ENCODE measurements at regions not wholly inside any gene's neighbourhood (a gene's known extent, or its start where the extent isn't known, plus 50 kb on each side); places are given as distances from the start of the nearest gene placed in this dataset.

DNA sequence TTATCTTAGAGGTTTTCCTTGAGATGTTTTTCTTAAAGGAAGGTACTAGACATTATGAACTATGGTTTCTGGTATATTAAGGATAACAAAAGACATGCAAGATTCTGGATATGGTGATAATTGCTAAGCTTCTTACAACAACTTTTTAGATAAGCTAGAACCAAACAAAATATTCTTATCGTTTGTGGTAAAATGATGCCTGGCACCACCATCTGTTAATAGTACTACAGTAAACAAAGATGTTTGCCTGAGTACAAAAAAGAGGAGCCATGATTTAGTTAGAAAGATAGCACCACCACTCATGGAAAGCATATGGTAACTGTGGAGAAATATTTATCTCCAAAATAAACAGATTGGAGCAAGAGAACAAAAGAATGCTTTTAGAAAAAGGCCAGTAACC is 747.3 kb downstream of the COL12A1 start:
- no peaks in the 10 kb centered on the region for H3K79me2 ChIP-seq (ENCODE audit: insufficient read depth, low read length)

DNA sequence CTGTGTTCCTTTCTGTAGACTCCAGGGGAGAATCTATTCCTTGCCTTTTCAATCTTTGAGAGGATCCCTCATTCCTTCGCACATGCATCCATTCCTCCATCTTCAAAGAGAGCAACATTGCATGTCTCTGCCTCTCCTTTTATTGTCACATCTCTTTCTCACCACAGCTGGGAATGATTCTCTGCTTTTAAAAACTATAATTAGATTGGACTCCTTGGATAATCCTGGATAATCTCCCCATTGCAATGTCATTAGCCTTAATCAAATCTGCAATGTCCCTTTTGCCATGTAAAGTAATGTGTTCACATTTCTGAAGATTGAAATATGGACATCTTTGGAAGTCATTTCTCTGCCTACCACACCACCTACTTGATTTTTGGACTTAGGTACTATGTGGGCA is 750.1 kb downstream of the COL12A1 start:
- Histone ChIP-seq H3K9me2 (ENCODE audit: low read depth, low read length) (no peaks in the 10 kb centered on the region), H3K4me2 (ENCODE audit: low read length) (no peak overlapping the region), H3K4me3 (ENCODE audit: low read depth, low read length, poor library complexity, severe bottlenecking) (no peak overlapping the region), H3F3A (ENCODE audit: insufficient read depth, low read length) (no peaks in the 10 kb centered on the region), H3K9ac (ENCODE audit: low read length) (no peak overlapping the region), H4K20me1 (ENCODE audit: insufficient read depth, low read length) (no peaks in the 10 kb centered on the region), H3K4me1 (ENCODE audit: insufficient read depth, low read length, severe bottlenecking) (no peaks in the 10 kb centered on the region), H3K79me2 (ENCODE audit: insufficient read depth, low read length) (no peaks in the 10 kb centered on the region), H3K9me3 (ENCODE audit: low read length) (no peaks in the 10 kb centered on the region), H2AFZ (ENCODE audit: low read length) (no peak overlapping the region), H3K27ac (ENCODE audit: low read depth, low read length, poor library complexity, severe bottlenecking) (no peak overlapping the region), H3K27me3 (ENCODE audit: insufficient read depth, low read length) (no peaks in the 10 kb centered on the region), H3K36me3 (ENCODE audit: insufficient read depth, low read length) (no peaks in the 10 kb centered on the region)
- TF ChIP-seq EZH2 (IDR thresholded peaks at IDR 0.05; ENCODE audit: borderline replicate concordance, low read length) = no peak
- TF ChIP-seq, protein P1, sequence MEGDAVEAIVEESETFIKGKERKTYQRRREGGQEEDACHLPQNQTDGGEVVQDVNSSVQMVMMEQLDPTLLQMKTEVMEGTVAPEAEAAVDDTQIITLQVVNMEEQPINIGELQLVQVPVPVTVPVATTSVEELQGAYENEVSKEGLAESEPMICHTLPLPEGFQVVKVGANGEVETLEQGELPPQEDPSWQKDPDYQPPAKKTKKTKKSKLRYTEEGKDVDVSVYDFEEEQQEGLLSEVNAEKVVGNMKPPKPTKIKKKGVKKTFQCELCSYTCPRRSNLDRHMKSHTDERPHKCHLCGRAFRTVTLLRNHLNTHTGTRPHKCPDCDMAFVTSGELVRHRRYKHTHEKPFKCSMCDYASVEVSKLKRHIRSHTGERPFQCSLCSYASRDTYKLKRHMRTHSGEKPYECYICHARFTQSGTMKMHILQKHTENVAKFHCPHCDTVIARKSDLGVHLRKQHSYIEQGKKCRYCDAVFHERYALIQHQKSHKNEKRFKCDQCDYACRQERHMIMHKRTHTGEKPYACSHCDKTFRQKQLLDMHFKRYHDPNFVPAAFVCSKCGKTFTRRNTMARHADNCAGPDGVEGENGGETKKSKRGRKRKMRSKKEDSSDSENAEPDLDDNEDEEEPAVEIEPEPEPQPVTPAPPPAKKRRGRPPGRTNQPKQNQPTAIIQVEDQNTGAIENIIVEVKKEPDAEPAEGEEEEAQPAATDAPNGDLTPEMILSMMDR (IDR thresholded peaks at IDR 0.05; ENCODE audit: low read length) = no peak

More for the DNA sequence above, 747.3 kb downstream of the COL12A1 start:
- H3K27ac ChIP-seq (ENCODE audit: low read depth, low read length, poor library complexity, severe bottlenecking) = no peak overlapping the region
- H3K4me2 ChIP-seq (ENCODE audit: low read length) = no peak overlapping the region
- no peaks in the 10 kb centered on the region for H3K27me3 ChIP-seq (ENCODE audit: insufficient read depth, low read length)
- H3K36me3 ChIP-seq (ENCODE audit: insufficient read depth, low read length) = no peaks in the 10 kb centered on the region
- no peaks in the 10 kb centered on the region for H3K9me2 ChIP-seq (ENCODE audit: low read depth, low read length)
- no peak for TF ChIP-seq EZH2 (IDR thresholded peaks at IDR 0.05; ENCODE audit: borderline replicate concordance, low read length)
- TF ChIP-seq, protein P1 (IDR thresholded peaks at IDR 0.05; ENCODE audit: low read length) = no peak
- no peaks in the 10 kb centered on the region for H3F3A ChIP-seq (ENCODE audit: insufficient read depth, low read length)
- no peak overlapping the region for H3K4me3 ChIP-seq (ENCODE audit: low read depth, low read length, poor library complexity, severe bottlenecking)
- no peaks in the 10 kb centered on the region for H4K20me1 ChIP-seq (ENCODE audit: insufficient read depth, low read length)
- no peaks in the 10 kb centered on the region for H3K9me3 ChIP-seq (ENCODE audit: low read length)
- no peaks in the 10 kb centered on the region for H3K4me1 ChIP-seq (ENCODE audit: insufficient read depth, low read length, severe bottlenecking)
- H2AFZ ChIP-seq (ENCODE audit: low read length) = no peak overlapping the region
- H3K9ac ChIP-seq (ENCODE audit: low read length) = no peak overlapping the region

DNA sequence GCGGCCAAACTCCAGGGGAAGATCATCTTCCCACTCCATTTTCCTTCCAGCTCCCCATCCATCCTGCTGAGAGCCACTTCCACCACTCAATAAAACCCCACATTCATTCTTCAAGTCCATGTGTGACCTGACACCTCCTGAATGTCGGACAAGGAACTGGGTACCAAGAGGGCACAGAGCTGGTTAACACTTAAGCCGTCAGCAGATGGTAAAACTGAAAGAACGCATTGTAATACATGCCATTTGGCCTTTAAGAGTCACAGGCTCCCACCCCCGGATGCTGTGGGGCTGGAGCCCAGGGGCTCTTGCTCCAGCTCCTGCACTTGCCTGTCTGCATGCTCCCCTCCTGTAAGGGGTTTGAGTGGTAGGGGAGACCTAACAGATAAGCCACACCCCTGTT is 753.9 kb downstream of the COL12A1 start:
- Histone ChIP-seq H4K20me1 (ENCODE audit: insufficient read depth, low read length) (no peaks in the 10 kb centered on the region), H3K9me3 (ENCODE audit: low read length) (no peaks in the 10 kb centered on the region), H3K9me2 (ENCODE audit: low read depth, low read length) (no peaks in the 10 kb centered on the region), H2AFZ (ENCODE audit: low read length) (no peak overlapping the region), H3K36me3 (ENCODE audit: insufficient read depth, low read length) (no peaks in the 10 kb centered on the region), H3K4me1 (ENCODE audit: insufficient read depth, low read length, severe bottlenecking) (no peaks in the 10 kb centered on the region), H3K27ac (ENCODE audit: low read depth, low read length, poor library complexity, severe bottlenecking) (no peak overlapping the region), H3K4me2 (ENCODE audit: low read length) (no peak overlapping the region), H3K4me3 (ENCODE audit: low read depth, low read length, poor library complexity, severe bottlenecking) (no peak overlapping the region), H3F3A (ENCODE audit: insufficient read depth, low read length) (no peaks in the 10 kb centered on the region), H3K9ac (ENCODE audit: low read length) (no peak overlapping the region), H3K27me3 (ENCODE audit: insufficient read depth, low read length) (no peaks in the 10 kb centered on the region), H3K79me2 (ENCODE audit: insufficient read depth, low read length) (no peaks in the 10 kb centered on the region)
- TF ChIP-seq, protein P1 (IDR thresholded peaks at IDR 0.05; ENCODE audit: low read length) = no peak
- TF ChIP-seq EZH2 (IDR thresholded peaks at IDR 0.05; ENCODE audit: borderline replicate concordance, low read length) = no peak
